Adrenal gland (tissue), 9 donors: ENCODE measurements at regions not wholly inside any gene's neighbourhood (a gene's known extent, or its start where the extent isn't known, plus 50 kb on each side); places are given as distances from the start of the nearest gene placed in this dataset.

Source experiments
- DNase-seq, 7 donors: peaks; one replicate each; pipeline ENCODE4 v3.0.0-alpha.2; 2019 to 2020
- H3K27ac ChIP-seq, 5 donors: fragments of 200-600 bp; sonication (generic) in 4 of 5; 1 replicate in 3 of 5; 2 replicates in 2 of 5; pipeline versions ENCODE4 v1.5.1 to v1.8.0; 2016 to 2020; ENCODE audit warnings: mild to moderate bottlenecking in 1 of 5
- H3K27me3 ChIP-seq: fragments of 200-600 bp; 2 replicates; pipeline ENCODE4 v1.8.0; 2021
- H3K36me3 ChIP-seq, 2 donors: fragments of 200-600 bp; replicated peaks in 1 of 2; 1 replicate in 1 of 2; 2 replicates in 1 of 2; pipeline versions ENCODE4 v1.5.1 to v1.8.0; 2018 to 2022
- H3K4me1 ChIP-seq, 2 donors: fragments of 200-600 bp; replicated peaks in 1 of 2; 1 replicate in 1 of 2; 2 replicates in 1 of 2; pipeline versions ENCODE4 v1.5.1 to v1.8.0; 2018 to 2021
- H3K4me3 ChIP-seq, 4 donors: fragments of 200-600 bp; sonication (generic) in 3 of 4; one replicate each; pipeline ENCODE4 v1.5.1; 2016 to 2018
- H3K9me3 ChIP-seq, 3 donors: fragments of 200-600 bp; sonication (generic) in 1 of 3; replicated peaks in 1 of 3; 1 replicate in 2 of 3; 2 replicates in 1 of 3; pipeline versions ENCODE4 v1.5.1 to v1.8.0; 2016 to 2021
- CTCF ChIP-seq, 6 experiments: fragments of 450-650 bp in 4 of 6; fragments of 200-600 bp in 2 of 6; sonication (generic) in 1 of 6; IDR thresholded peaks; 1 replicate in 5 of 6; 2 replicates in 1 of 6; pipeline versions ENCODE4 v1.5.1 to v1.8.0; 2016 to 2021; ENCODE audit warnings: antibody characterized with exemption in 6 of 6, mild to moderate bottlenecking in 2 of 6, moderate library complexity in 1 of 6
- POLR2A ChIP-seq, 2 donors: fragments of 450-650 bp; IDR thresholded peaks; one replicate each; pipeline ENCODE4 v1.6.1; 2017; ENCODE audit warnings: antibody characterized with exemption in 2 of 2, mild to moderate bottlenecking in 2 of 2, moderate library complexity in 1 of 2
- WGBS, 4 donors: extraction: QIAGEN DNeasy Blood & Tissue Kit in 2 of 4; methylation state at CpG; one replicate each; pipeline versions ENCODE4 v1.1.5 to v1.1.7; 2013 to 2017; 5-methylcytosine and 5-hydroxymethylcytosine counted together
- intact Hi-C, 2 donors: fragments of 100-400 bp; cut with DNase I; formaldehyde crosslinking; loops; one replicate each; pipeline versions ENCODE4 v1.14.1 to v1.15.0; 2022 to 2023
- donor health status: healthy with polysubstance abuse.
- donor health status: Bipolar disorder and iron deficiency.
- donor health status: DM: yes; HTN: yes; CAD: no.
- donor health status: DM: no; HTN: no; CAD: no.
- donor health status: DM: no; HTN: no; CAD: no.

DNA sequence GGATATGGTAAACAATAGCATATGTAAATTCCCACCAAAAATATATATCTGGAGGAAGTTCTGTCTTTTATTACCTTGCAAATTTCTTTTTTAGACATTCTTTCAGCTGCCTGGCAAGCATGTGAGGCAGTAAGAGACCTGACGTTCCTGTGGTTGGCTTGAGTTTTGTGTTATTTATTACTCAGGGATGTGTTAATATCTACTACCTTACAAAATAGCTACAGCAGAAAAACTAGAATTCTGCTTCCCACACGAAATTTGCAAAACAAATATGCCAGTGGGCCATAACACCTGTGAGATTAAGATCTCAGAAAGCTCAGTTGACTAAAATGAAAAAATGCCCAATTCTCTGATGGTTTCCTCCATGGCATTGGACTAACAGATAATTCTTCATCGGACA, 274.2 kb downstream of the TMEM167A start:
- Histone ChIP-seq H3K27me3 (no peaks in the 10 kb centered on the region), H3K36me3 (no peaks in the 10 kb centered on the region), H3K4me3 (no peak overlapping the region), H3K27ac (no peak overlapping the region), H3K9me3 (no peaks in the 10 kb centered on the region), H3K4me1 (no peaks in the 10 kb centered on the region)
- 72 to 74% (median 73%) methylated on average over 3 of the region's 3 CpGs for WGBS, 4 donors
- intact Hi-C loops, result no loop called here
- no peak for DNase-seq
- TF ChIP-seq POLR2A (IDR thresholded peaks at IDR 0.05) (no peak), CTCF (IDR thresholded peaks at IDR 0.05) (no peak)

DNA sequence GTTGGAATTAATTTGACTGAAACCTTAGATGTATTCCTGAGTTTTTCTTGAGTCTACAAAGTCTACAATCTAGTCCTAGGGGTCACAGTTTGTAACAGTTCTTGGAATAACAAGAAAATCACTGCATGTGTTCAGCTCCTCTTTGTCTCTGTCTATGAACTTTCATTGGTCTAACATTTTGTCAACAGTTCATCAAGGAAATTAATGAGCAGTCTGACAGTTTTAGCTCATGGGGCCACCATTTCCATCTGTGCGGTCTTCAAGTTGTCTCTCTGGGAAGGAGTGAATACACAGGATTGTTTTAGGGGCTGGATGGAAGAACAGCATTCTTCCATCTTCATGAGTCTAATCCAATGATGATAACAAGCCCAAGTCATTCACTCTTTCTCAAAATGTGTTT, 276.4 kb downstream of the TMEM167A start:
- 82 to 88% (median 86%) methylated on average over 1 of the region's 1 CpG for WGBS, 4 donors
- H3K4me3 ChIP-seq, result no peak overlapping the region
- no peaks in the 10 kb centered on the region for H3K4me1 ChIP-seq
- H3K36me3 ChIP-seq, result no peaks in the 10 kb centered on the region
- H3K27ac ChIP-seq, result no peak overlapping the region
- intact Hi-C loops, result no loop called here
- H3K27me3 ChIP-seq, result no peaks in the 10 kb centered on the region
- peaks cover 0 to 4% (median 0%) of the 10 kb centered on the region in 3 donors for H3K9me3 ChIP-seq
- DNase-seq, result no peak
- no peak for TF ChIP-seq CTCF (IDR thresholded peaks at IDR 0.05)
- TF ChIP-seq POLR2A (IDR thresholded peaks at IDR 0.05), result no peak

- no peak for DNase-seq
- Histone ChIP-seq H3K9me3 (peaks cover 0 to 4% (median 0%) of the 10 kb centered on the region in 3 donors), H3K27me3 (no peaks in the 10 kb centered on the region), H3K27ac (no peak overlapping the region), H3K36me3 (no peaks in the 10 kb centered on the region), H3K4me3 (no peak overlapping the region), H3K4me1 (no peaks in the 10 kb centered on the region)
- TF ChIP-seq CTCF (IDR thresholded peaks at IDR 0.05) (no peak), POLR2A (IDR thresholded peaks at IDR 0.05) (no peak)
- WGBS, 4 donors, result 75 to 83% (median 78%) methylated on average over 5 of the region's 5 CpGs
- intact Hi-C loops, result loop anchor here in 1 of 2 donors (10.0 kb wide), 1 partner anchor 445 kb away; no protein-coding TSS in a partner anchor
Measured at GRCh38 chr5:82799361-82800077, 277.7 kb downstream of the TMEM167A start.

- DNase-seq, result no peak
- peaks cover 0 to 4% (median 0%) of the 10 kb centered on the region in 3 donors for H3K9me3 ChIP-seq
- intact Hi-C loops, result loop anchor here in 1 of 2 donors (10.0 kb wide), 1 partner anchor 444 kb away; no protein-coding TSS in a partner anchor
- no peaks in the 10 kb centered on the region for H3K27me3 ChIP-seq
- TF ChIP-seq CTCF (IDR thresholded peaks at IDR 0.05), result no peak
- TF ChIP-seq POLR2A (IDR thresholded peaks at IDR 0.05), result no peak
- H3K4me3 ChIP-seq, result no peak overlapping the region
- 55 to 77% (median 65%) methylated on average over 2 of the region's 2 CpGs for WGBS, 4 donors
- no peaks in the 10 kb centered on the region for H3K36me3 ChIP-seq
- H3K4me1 ChIP-seq, result no peaks in the 10 kb centered on the region
- no peak overlapping the region for H3K27ac ChIP-seq
Measured at GRCh38 chr5:82798676-82799075, 278.5 kb downstream of the TMEM167A start.
